Choroid plexus epithelial cell (primary cell): ENCODE measurements at regions not wholly inside any gene's neighbourhood (a gene's known extent, or its start where the extent isn't known, plus 50 kb on each side); places are given as distances from the start of the nearest gene placed in this dataset.

Experiments used
- DNase-seq: peaks from one replicate; pipeline ENCODE4 v3.0.0-alpha.2; 2010; ENCODE audit warnings: low read depth
- H3K4me3 ChIP-seq: 2 replicates; pipeline ENCODE4 v1.5.1; 2011; ENCODE audit warnings: low read depth, mild to moderate bottlenecking, control low read depth, low read length, moderate library complexity
- TF ChIP-seq, protein P1 (sequence below): conservative IDR thresholded peaks from 2 replicates; pipeline ENCODE4 v1.5.1; 2011; ENCODE audit warnings: low read depth, mild to moderate bottlenecking, control low read depth, inconsistent platforms, low read length, moderate library complexity

DNA sequence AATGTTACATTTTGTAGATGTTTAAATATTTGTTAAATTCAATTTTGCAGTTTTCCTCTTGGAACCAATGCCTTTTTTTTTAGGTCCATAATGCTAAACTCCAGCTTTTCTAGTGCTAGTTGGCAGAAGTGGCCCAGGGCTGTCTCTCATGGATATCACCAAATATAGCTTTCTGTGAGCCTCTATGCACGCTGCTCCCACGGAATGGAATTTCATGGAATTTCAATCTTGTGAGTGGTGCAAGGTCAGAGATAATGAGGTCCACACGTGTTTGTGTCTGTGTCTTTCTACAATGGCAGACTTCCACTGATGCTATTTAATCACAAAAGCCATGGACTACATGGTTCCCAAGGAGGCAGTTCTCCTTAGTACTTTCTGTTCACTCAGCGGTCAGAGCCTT, 191.5 kb upstream of the PARD3B start:
- no peak for DNase-seq
- TF ChIP-seq, protein P1, sequence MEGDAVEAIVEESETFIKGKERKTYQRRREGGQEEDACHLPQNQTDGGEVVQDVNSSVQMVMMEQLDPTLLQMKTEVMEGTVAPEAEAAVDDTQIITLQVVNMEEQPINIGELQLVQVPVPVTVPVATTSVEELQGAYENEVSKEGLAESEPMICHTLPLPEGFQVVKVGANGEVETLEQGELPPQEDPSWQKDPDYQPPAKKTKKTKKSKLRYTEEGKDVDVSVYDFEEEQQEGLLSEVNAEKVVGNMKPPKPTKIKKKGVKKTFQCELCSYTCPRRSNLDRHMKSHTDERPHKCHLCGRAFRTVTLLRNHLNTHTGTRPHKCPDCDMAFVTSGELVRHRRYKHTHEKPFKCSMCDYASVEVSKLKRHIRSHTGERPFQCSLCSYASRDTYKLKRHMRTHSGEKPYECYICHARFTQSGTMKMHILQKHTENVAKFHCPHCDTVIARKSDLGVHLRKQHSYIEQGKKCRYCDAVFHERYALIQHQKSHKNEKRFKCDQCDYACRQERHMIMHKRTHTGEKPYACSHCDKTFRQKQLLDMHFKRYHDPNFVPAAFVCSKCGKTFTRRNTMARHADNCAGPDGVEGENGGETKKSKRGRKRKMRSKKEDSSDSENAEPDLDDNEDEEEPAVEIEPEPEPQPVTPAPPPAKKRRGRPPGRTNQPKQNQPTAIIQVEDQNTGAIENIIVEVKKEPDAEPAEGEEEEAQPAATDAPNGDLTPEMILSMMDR: no peak
- no peak overlapping the region for H3K4me3 ChIP-seq

DNA sequence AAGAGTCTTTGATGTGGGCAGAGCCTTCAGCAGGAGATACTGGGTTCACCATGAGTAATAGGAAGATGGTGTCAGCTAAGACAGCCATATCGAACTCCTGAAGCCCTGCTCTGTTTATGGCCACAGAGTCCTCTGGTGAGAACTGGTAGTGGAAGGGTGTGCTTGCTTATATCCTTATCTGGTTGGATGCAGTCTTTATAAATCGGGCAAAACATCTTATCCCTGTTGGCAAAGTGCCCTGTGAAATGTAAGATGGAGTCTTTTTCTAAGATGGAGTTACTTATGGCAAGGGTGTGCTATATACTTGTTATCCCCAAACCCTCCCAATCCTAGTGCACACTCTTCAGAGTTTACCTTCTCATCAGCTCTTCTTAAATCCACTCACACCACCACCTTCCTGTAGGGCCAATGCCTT, 190.8 kb upstream of the PARD3B start:
- H3K4me3 ChIP-seq: no peak overlapping the region
- TF ChIP-seq, protein P1: no peak
- no peak for DNase-seq

DNA sequence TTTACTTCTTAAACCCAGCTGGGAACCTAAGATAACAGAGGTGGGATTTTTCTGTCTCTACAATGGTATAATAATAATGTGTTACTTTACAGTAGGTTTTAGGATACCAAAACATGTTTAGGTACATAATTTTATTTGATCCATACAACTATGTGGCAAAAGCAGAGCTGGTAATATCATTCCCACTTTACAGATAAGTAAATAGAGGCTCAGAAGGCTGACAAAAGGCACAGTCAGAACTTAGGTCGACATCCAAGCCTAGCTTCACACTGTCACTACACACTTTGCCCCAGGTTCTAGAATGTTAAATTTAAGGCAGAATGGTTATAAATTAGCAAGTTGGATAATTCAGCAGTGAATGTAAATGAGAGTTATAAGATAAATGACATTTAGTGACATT, 189.6 kb upstream of the PARD3B start:
- DNase-seq: no peak
- TF ChIP-seq, protein P1: no peak
- H3K4me3 ChIP-seq: no peak overlapping the region

DNA sequence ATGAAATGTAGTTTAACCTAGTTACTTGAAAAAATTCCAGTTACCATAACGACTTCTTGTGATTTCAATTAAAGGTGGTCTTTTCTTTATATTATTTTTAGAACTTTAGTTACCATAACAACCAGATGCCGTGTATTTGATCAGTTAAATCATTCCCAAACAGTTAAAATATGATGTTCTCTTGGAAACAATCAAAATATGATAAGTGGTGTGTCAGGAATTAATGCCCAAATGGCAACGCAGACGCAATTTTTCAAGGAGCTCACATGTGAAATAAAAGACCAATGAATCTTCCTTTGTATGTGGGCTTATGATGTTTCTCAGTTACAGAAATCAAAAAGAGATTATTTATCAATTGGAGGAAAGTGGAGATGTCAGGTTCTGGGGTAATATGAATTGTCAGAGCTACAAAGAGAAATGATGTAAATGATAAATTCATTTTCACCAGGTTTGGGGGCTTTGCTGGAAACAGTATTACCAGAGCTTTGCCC, 189.1 kb upstream of the PARD3B start:
- TF ChIP-seq, protein P1: no peak
- no peak for DNase-seq
- H3K4me3 ChIP-seq: no peak overlapping the region

DNA sequence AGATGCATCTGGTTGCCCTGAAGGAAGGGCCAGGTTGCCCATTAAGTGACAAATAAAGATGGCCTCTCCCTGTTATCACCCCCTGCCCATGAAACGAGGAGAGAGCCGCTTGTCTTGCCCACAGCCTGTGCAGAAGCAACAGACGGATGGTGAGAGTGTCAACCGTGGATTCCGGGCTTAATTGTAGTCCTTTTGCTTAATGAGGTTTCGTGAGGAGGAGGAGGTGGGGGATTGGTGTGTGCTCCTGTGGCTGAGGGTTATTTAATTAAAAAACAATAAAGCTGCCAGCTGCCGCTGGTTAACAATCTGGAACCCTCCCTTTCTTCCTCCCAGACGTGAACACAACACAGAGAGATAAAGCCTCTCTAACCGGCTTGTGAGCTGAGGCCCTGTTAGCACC, 188.0 kb upstream of the PARD3B start:
- TF ChIP-seq, protein P1: no peak
- no peak for DNase-seq
- H3K4me3 ChIP-seq: no peak overlapping the region

DNA sequence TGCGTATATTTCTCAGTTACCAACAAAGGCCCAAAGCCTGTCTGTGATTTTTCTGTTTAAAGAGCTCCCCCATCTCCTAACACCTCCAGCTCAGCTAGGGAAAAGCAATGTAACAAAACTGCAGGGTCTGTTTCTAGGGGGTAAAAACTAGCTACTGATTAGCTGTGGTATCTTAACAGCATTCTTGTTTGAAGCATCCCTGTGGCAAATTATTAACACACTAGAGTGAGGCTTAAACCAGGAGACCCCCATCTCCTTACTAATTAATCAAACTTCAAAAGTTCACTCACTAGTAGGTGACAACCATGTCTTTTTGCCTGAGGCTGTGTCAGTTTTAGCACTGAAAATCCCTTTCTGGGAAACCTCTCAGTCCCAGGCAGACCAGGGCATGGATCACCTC, 186.2 kb upstream of the PARD3B start:
- TF ChIP-seq, protein P1: no peak
- no peak overlapping the region for H3K4me3 ChIP-seq
- no peak for DNase-seq

DNA sequence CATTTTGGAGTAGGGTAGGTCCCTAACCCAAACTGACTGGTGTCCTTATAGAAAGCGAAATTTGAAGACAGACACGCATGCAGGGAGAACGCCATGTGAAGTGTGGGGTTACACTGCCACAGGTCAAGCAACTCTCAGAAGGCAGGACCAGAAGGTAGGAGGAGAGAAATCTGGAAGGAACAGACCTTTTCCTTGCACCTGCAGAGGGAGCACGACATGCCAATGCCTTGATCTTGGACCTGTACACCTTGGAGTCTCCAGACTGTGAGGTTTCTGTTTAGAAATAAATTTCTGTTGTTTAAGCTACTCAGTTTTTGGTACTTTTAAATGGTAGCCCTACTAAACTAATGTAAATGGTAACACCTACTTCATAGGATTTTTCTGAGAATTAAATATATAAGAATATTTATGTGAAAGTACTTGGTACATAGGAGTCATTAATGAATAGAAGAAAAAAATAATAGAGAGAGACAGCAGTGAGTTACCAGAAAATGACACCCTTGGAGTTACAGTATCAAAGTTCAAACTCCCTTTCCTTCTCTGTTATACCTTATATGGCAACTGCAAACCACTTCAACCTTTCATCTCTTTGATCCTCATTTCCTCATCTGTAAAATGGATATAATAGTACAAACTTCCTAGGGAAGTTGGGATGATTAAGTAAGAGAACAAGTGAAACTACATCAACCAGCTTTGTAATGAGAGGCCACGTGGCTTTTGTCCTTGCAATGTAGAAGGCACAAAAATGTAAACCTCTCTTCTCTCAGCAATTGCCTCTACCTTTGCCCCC, 184.9 kb upstream of the PARD3B start:
- no peak for DNase-seq
- TF ChIP-seq, protein P1: no peak
- no peak overlapping the region for H3K4me3 ChIP-seq
